AG10803 (cell line): ENCODE measurements at regions not wholly inside any gene's neighbourhood (a gene's known extent, or its start where the extent isn't known, plus 50 kb on each side); places are given as distances from the start of the nearest gene placed in this dataset.

Experiments
- DNase-seq: peaks from one replicate; pipeline ENCODE4 v3.0.0; 2010; ENCODE audit warnings: low read depth
- H3K4me3 ChIP-seq: 2 replicates; pipeline ENCODE4 v1.5.1; 2011; ENCODE audit warnings: mild to moderate bottlenecking, low read length, control low read depth
- CTCF ChIP-seq: conservative IDR thresholded peaks from 2 replicates; pipeline ENCODE4 v1.5.1; 2011; ENCODE audit warnings: mild to moderate bottlenecking, low read length, control low read depth, inconsistent platforms

GRCh38 chr10:6920072-6921019 is 340.3 kb upstream of the PRKCQ start:
- DNase-seq = peak; percentile 13
- TF ChIP-seq CTCF = peak; percentile 58
- no peak overlapping the region for H3K4me3 ChIP-seq

GRCh38 chr10:6919077-6919476 is 339.0 kb upstream of the PRKCQ start:
- no peak for DNase-seq
- no peak for TF ChIP-seq CTCF
- H3K4me3 ChIP-seq = no peak overlapping the region

- no peak for DNase-seq
- TF ChIP-seq CTCF = peak; percentile 27
- no peak overlapping the region for H3K4me3 ChIP-seq
Measured at GRCh38 chr10:6918305-6918704, 338.2 kb upstream of the PRKCQ start.

GRCh38 chr10:6917125-6917524 is 337.0 kb upstream of the PRKCQ start:
- DNase-seq = peak; percentile 7
- no peak overlapping the region for H3K4me3 ChIP-seq
- no peak for TF ChIP-seq CTCF

GRCh38 chr10:6916601-6917000 is 336.5 kb upstream of the PRKCQ start:
- no peak for DNase-seq
- H3K4me3 ChIP-seq = no peak overlapping the region
- no peak for TF ChIP-seq CTCF

GRCh38 chr10:6915307-6915706 is 335.2 kb upstream of the PRKCQ start:
- no peak for DNase-seq
- no peak for TF ChIP-seq CTCF
- H3K4me3 ChIP-seq = no peak overlapping the region

- H3K4me3 ChIP-seq = no peak overlapping the region
- no peak for DNase-seq
- TF ChIP-seq CTCF = no peak
Measured at GRCh38 chr10:6912929-6913328, 332.9 kb upstream of the PRKCQ start.
